ENCODE measurements at regions not wholly inside any gene's neighbourhood (a gene's known extent, or its start where the extent isn't known, plus 50 kb on each side); places are given as distances from the start of the nearest gene placed in this dataset.
"Not testable (repeated sequence)": the region's sequence is repeated elsewhere in the genome, so short reads cannot be mapped to it uniquely, and the experiment has no call there.

DNA sequence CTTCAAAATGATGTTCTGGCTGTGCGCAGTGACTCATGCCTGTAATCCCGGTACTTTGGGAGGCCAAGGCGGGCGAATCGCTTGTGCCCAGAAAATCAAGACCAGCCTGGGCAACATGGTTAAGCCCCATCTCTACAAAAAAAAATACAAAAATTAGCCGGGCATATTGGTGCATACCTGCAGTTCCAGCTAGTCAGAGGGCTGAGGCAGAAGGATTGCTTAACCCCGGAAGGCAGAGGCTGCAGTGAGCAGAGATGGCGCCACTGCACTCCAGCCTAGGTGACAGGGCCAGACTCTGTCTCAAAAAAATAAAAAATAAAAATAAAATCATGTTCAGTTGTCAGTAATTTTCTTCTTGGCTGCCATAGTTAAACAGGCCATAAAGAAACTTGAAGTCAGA is 245.9 kb upstream of the USP15 start:
- no peak for DNase-seq

GRCh38 chr12:62016021-62016420 is 244.2 kb upstream of the USP15 start:
- no peak for DNase-seq

- DNase-seq, result no peak
These were observed 238.4 kb upstream of the USP15 start for GRCh38 chr12:62021808-62022207.

DNA sequence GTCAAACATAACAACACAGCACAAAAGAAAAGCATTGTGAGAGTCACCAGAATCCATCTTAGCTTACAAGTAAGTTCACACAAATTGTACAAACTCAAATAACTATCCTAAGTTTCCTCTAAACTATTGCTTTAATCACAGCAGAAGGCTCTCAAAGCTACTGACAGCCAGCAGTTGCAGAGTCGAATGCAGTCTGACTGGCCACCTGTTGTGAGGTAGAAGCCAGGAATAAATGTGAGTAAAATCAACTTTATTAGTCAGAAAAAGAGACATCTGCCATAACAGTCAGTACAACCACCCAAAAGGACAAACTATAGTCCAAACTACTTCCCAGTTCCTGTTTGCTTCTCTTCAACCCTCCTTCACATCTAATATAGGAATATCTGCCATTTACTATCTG is 231.7 kb upstream of the USP15 start:
- no peak for DNase-seq

DNA sequence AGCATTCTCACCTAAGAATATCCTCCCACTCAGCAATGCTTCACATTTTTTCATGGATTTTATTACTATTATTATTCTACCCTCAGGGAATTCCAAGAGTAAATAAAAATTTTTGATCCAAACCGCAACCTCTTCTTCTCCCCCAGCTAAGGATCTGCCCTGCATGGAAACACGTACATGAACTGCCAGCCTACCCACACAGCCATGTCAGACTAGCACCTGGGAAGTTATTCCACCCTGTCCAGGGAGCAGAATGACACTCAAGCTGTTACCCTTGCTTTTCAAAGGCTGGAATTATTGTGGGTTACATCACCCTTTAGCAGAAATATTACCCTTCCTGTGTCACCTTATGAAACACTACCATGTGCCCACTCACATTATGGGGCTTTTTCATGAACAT is 227.3 kb upstream of the USP15 start:
- DNase-seq, result no peak

- no peak for DNase-seq
These were observed 215.6 kb upstream of the USP15 start for GRCh38 chr12:62044450-62045135.

GRCh38 chr12:62045211-62045610 is 215.0 kb upstream of the USP15 start:
- DNase-seq, result no peak

GRCh38 chr12:62050785-62051184 is 209.4 kb upstream of the USP15 start:
- no peak for DNase-seq

DNA sequence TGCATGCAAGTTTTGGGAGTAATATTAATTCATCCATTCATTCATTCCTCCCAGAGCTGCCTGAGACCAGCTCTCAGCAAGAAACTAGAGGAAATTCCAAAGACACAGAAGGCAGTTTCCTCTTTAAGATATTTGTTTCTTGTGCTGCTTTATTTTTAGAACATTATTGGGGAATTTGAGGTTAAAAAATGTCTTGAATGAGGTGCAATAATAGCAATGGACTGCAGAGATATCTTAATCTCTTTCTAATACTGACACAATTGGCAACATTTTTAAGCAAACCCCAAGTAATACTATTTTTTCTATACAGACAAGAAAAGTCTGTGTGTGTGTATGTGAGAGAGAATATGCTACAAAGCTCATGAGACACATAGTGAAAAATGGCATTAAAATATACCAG is 190.2 kb upstream of the USP15 start:
- no peak for DNase-seq

DNA sequence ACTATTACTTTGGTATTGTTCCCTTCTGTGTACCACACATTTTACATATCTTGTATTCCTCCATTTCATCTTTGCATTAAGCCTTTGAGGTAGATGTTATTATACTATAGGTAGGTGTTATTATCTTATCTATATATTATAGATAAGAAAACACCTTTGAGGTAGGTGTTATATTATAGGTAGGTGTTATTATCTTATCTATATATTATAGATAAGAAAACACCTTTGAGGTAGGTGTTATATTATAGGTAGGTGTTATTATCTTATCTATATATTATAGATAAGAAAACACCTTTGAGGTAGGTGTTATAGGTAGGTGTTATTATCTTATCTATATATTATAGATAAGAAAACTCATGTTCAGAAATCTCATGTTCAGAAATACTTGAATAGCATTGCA is 187.0 kb upstream of the USP15 start:
- DNase-seq, result not testable (repeated sequence)

DNA sequence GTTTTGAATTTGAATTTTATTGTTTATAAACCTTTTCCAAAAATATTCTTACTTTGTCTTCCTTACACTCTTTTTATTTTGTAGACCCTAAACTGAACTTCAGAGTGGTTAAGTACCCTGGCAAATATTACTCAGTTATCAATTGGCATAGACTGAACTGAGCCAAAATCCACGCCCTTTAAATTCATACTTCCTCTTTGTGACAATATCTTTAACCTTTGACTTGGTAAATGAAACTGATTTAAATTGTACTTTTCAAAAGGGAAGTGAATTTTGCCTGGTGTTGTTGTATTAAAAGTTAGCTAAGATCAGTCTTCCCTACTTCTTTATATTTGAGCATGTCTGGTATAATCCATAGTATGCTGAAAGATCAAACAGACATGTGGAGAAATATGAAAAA is 184.3 kb upstream of the USP15 start:
- DNase-seq, result no peak

DNA sequence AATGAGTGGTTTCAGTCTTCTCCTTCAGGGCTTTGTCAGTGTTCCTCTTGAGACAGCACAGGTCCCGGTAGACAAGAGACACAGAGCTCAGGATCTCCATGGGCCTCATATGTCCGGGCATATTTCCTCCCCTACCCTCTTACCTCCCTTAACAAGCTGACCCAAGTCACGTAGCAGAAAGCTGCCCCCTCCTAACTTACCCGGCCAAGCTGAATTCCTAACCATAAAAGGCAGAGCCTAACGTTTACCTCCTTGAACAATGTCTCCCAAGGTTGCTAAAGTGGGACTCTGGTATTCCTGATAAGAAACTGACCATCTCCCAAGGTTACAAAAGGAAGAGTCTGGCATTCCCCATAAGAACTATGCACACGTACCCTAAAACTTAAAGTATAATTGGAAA is 182.2 kb upstream of the USP15 start:
- DNase-seq, result no peak

- DNase-seq, result no peak
These were observed 177.8 kb upstream of the USP15 start for GRCh38 chr12:62082448-62082847.

DNA sequence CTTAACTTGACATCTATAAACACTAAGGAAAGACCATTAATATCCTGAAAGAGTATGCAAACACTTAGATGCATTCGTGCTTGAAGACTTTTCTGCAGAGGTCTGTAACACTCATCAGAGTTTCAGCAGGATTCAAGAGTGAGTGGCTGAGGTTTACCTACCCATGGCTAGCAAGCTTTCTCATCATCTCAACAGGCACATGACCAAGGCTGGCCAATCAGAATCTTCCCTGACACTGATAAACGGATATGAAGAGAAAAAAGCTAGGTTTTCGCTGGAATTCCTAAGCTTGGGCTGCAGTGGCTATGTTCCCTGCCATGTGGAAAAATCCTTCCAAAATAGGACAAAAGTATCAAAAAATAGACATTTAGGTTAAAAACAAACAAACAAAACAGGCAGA is 162.1 kb upstream of the USP15 start:
- no peak for DNase-seq

DNA sequence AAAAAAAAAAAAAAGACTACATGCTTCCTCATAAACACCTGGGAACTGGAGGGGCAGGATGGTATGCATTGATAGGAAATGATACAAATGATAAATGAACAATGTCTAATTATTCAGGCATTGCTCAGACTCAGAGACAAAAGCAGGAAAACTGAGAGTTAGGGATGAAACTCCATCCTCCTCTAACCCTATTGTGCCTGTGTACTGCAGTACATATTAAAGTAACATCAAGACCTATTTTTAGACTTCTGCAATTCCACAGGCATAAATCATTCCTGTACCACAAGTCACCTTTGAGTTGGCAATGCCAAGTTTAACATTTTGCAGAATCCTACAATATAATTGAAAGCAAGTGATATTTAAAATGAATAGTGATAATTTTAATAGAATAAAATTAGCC is 156.5 kb upstream of the USP15 start:
- no peak for DNase-seq

- DNase-seq, result no peak
These were observed 153.5 kb upstream of the USP15 start for GRCh38 chr12:62106547-62107185.

DNA sequence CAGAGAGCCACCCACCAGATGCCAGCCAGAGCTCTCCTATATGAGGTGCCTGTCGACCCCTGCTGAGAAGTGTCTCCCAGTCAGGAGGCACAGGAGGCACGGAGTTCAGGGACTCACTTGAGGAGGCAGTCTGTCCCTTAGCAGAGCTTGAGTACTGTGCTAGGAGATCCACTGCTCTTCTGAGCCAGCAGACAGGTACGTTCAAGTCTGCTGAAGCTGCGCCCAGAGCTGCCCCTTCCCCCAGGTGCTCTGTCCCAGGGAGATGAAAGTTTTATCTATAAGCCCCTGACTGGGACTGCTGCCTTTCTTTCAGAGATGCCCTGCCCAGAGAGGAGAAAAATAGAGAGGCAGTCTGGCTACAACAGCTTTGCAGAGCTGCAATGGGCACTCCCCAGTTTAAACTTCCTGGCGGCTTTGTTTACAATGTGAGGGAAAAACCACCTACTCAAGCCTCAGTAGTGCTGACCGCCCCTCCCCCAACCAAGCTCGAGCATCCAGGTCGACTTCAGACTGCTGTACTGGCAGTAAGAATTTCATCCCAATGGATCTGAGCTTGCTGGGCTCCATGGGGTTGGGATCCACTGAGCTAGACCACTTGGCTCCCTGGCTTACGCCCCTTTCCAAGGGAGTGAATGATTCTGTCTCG is 146.7 kb upstream of the USP15 start:
- no peak for DNase-seq

DNA sequence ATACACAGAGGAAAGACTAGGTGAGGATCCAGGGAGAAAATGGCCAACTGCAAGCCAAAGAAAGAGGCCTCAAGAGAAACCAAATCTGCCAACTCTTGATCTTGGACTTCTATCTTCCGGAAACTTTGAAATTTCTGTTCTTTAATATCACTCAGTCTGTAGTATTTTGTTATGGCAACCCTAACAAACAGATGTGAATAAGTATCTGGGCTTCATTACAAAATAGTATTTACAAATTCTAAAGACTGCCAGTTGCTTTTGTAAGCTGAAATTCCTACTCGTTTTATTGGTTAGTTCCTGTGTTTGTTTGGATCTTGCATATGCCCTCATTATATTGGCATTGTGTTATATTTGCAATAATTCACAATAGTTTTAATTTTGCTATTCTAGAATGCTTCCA is 143.2 kb upstream of the USP15 start:
- DNase-seq, result no peak

GRCh38 chr12:62123721-62124203 is 136.4 kb upstream of the USP15 start:
- peak; percentile 17 for DNase-seq

- no peak for DNase-seq
These were observed 132.7 kb upstream of the USP15 start for GRCh38 chr12:62127516-62127915.

- no peak for DNase-seq
These were observed 131.8 kb upstream of the USP15 start for GRCh38 chr12:62128175-62128975.

GRCh38 chr12:62129291-62129690 is 130.9 kb upstream of the USP15 start:
- DNase-seq, result no peak

- DNase-seq, result no peak
These were observed 129.8 kb upstream of the USP15 start for GRCh38 chr12:62130402-62130801.

All from left kidney (tissue), 1 donor.